Suprapubic skin (tissue), 4 donors: ENCODE measurements at regions not wholly inside any gene's neighbourhood (a gene's known extent, or its start where the extent isn't known, plus 50 kb on each side); places are given as distances from the start of the nearest gene placed in this dataset.

ENCODE experiments used
- CTCF ChIP-seq, 2 donors: fragments of 200-600 bp in 1 of 2; fragments of 450-650 bp in 1 of 2; sonication (generic) in 1 of 2; IDR thresholded peaks; one replicate each; pipeline ENCODE4 v1.5.1; 2016 to 2019; ENCODE audit warnings: antibody characterized with exemption in 2 of 2, mild to moderate bottlenecking in 1 of 2, moderate library complexity in 1 of 2
- EP300 ChIP-seq: sonication (generic); formaldehyde crosslinking; IDR thresholded peaks from one replicate; pipeline ENCODE4 v1.6.1; 2017; ENCODE audit warnings: antibody characterized with exemption
- POLR2A ChIP-seq, 2 donors: fragments of 450-650 bp; IDR thresholded peaks; one replicate each; pipeline ENCODE4 v1.6.1; 2017; ENCODE audit warnings: antibody characterized with exemption in 2 of 2, mild to moderate bottlenecking in 2 of 2, moderate library complexity in 2 of 2
- POLR2AphosphoS5 ChIP-seq, 3 donors: sonication (generic); formaldehyde crosslinking; IDR thresholded peaks; one replicate each; pipeline ENCODE4 v1.6.1; 2017; ENCODE audit warnings: antibody characterized with exemption in 3 of 3

- TF ChIP-seq CTCF (IDR thresholded peaks at IDR 0.05) (no peak), POLR2AphosphoS5 (IDR thresholded peaks at IDR 0.05) (no peak), EP300 (no peak), POLR2A (IDR thresholded peaks at IDR 0.05) (no peak)
Measured at GRCh38 chr6:55034752-55035151, 139.6 kb upstream of the HCRTR2 start.
